Stomach (tissue), 8 donors: ENCODE measurements at regions not wholly inside any gene's neighbourhood (a gene's known extent, or its start where the extent isn't known, plus 50 kb on each side); places are given as distances from the start of the nearest gene placed in this dataset.
A peak's percentile ranks its signal among the peaks of the same experiment; 100 is the strongest.

ENCODE experiments used
- DNase-seq, 2 donors: peaks; one replicate each; pipeline versions ENCODE4 v3.0.0 to v3.0.0-alpha.2; 2013 to 2019
- H3K27ac ChIP-seq, 5 donors: fragments of 200-600 bp in 4 of 5; sonication (generic) in 4 of 5; one replicate each; pipeline ENCODE4 v1.5.1; 2013 to 2019; ENCODE audit warnings: mild to moderate bottlenecking in 1 of 5, moderate library complexity in 1 of 5
- H3K27me3 ChIP-seq, 3 donors: fragments of 200-600 bp; sonication (generic); one replicate each; pipeline ENCODE4 v1.5.1; 2017 to 2019; ENCODE audit warnings: mixed run types in 1 of 3
- H3K36me3 ChIP-seq, 4 donors: fragments of 200-600 bp; sonication (generic); 1 replicate in 3 of 4; 2 replicates in 1 of 4; pipeline ENCODE4 v1.5.1; 2016 to 2019
- H3K4me1 ChIP-seq, 4 donors: fragments of 200-600 bp; sonication (generic); one replicate each; pipeline ENCODE4 v1.5.1; 2016 to 2019
- H3K4me3 ChIP-seq, 4 donors: fragments of 200-600 bp; sonication (generic) in 3 of 4; one replicate each; pipeline ENCODE4 v1.5.1; 2016 to 2019; ENCODE audit warnings: mild to moderate bottlenecking in 1 of 4
- H3K9me3 ChIP-seq, 4 donors: fragments of 200-600 bp; sonication (generic); one replicate each; pipeline ENCODE4 v1.5.1; 2016 to 2019
- CTCF ChIP-seq, 7 experiments: fragments of 450-650 bp in 4 of 7; fragments of 200-600 bp in 3 of 7; sonication (generic) in 3 of 7; IDR thresholded peaks; one replicate each; pipeline ENCODE4 v1.5.1; 2016 to 2019; ENCODE audit warnings: antibody characterized with exemption in 7 of 7, control low read depth in 2 of 7, mild to moderate bottlenecking in 1 of 7
- EP300 ChIP-seq: sonication (generic); formaldehyde crosslinking; IDR thresholded peaks from one replicate; pipeline ENCODE4 v1.6.1; 2017; ENCODE audit warnings: antibody characterized with exemption
- POLR2A ChIP-seq, 4 donors: fragments of 450-650 bp; IDR thresholded peaks; one replicate each; pipeline ENCODE4 v1.6.1; 2016; ENCODE audit warnings: antibody characterized with exemption in 4 of 4, control low read depth in 2 of 4, mild to moderate bottlenecking in 1 of 4, moderate library complexity in 1 of 4
- POLR2AphosphoS5 ChIP-seq, 3 donors: sonication (generic); formaldehyde crosslinking; IDR thresholded peaks; one replicate each; pipeline ENCODE4 v1.6.1; 2016; ENCODE audit warnings: antibody characterized with exemption in 3 of 3
- WGBS, 5 donors: extraction: QIAGEN DNeasy Blood & Tissue Kit in 3 of 5; methylation state at CpG; one replicate each; pipeline versions ENCODE4 v1.1.5 to v1.1.7; 2013 to 2018; 5-methylcytosine and 5-hydroxymethylcytosine counted together
- intact Hi-C: fragments of 100-400 bp; cut with DNase I; formaldehyde crosslinking; loops from one replicate; pipeline ENCODE4 v1.15.1; 2023; ENCODE audit warnings: low total_unique reads
- donor health status: healthy with polysubstance abuse.
- donor health status: Bipolar disorder and iron deficiency.
- donor health status: healthy.

- H3K9me3 ChIP-seq, result no peaks in the 10 kb centered on the region
- intact Hi-C loops, result no loop called here
Observed at GRCh38 chr9:86865952-86866351, 81.4 kb downstream of the GAS1 start.

GRCh38 chr9:86860006-86860405 lies 87.3 kb downstream of the GAS1 start:
- no peaks in the 10 kb centered on the region for H3K9me3 ChIP-seq
- no peak for TF ChIP-seq CTCF (IDR thresholded peaks at IDR 0.05)
- no peak for TF ChIP-seq EP300
- TF ChIP-seq POLR2AphosphoS5 (IDR thresholded peaks at IDR 0.05), result no peak
- TF ChIP-seq POLR2A (IDR thresholded peaks at IDR 0.05), result no peak
- no peak overlapping the region for H3K4me3 ChIP-seq
- WGBS, 5 donors, result 37 to 70% (median 52%) methylated on average over 6 of the region's 6 CpGs
- intact Hi-C loops, result no loop called here
- H3K4me1 ChIP-seq, result peaks cover 0 to 8% (median 0%) of the 10 kb centered on the region in 4 donors
- H3K36me3 ChIP-seq, result no peaks in the 10 kb centered on the region
- DNase-seq, result peak in 1 of 2 donors; percentile 20
- H3K27ac ChIP-seq, result no peak overlapping the region
- H3K27me3 ChIP-seq, result no peaks in the 10 kb centered on the region

More at GRCh38 chr9:86865952-86866351, 81.4 kb downstream of the GAS1 start:
- WGBS, 5 donors, result 74 to 82% (median 79%) methylated on average over 2 of the region's 2 CpGs
- H3K27ac ChIP-seq, result no peak overlapping the region
- no peak for TF ChIP-seq POLR2AphosphoS5 (IDR thresholded peaks at IDR 0.05)
- TF ChIP-seq POLR2A (IDR thresholded peaks at IDR 0.05), result no peak
- TF ChIP-seq EP300, result no peak
- no peak for TF ChIP-seq CTCF (IDR thresholded peaks at IDR 0.05)
- H3K36me3 ChIP-seq, result no peaks in the 10 kb centered on the region
- no peak overlapping the region for H3K4me3 ChIP-seq
- DNase-seq, result no peak
- H3K4me1 ChIP-seq, result peaks cover 0 to 8% (median 3%) of the 10 kb centered on the region in 4 donors
- H3K27me3 ChIP-seq, result no peaks in the 10 kb centered on the region

- no peak overlapping the region for H3K4me3 ChIP-seq
- whole genome bisulfite sequencing, 5 donors, result 75 to 97% (median 85%) methylated on average over 3 of the region's 3 CpGs
- H3K9me3 ChIP-seq, result no peaks in the 10 kb centered on the region
- DNase-seq, result no peak
- peaks cover 0 to 8% (median 0%) of the 10 kb centered on the region in 4 donors for H3K4me1 ChIP-seq
- H3K36me3 ChIP-seq, result no peaks in the 10 kb centered on the region
- no peaks in the 10 kb centered on the region for H3K27me3 ChIP-seq
- TF ChIP-seq EP300 (no peak), POLR2AphosphoS5 (IDR thresholded peaks at IDR 0.05) (no peak)
- intact Hi-C loops, result no loop called here
- H3K27ac ChIP-seq, result no peak overlapping the region
Observed at GRCh38 chr9:86859056-86859455, 88.2 kb downstream of the GAS1 start.

- DNase-seq, result no peak
- no peaks in the 10 kb centered on the region for H3K9me3 ChIP-seq
- 72 to 84% (median 76%) methylated on average over 1 of the region's 1 CpG for WGBS, 5 donors
- peaks cover 0 to 8% (median 0%) of the 10 kb centered on the region in 4 donors for H3K4me1 ChIP-seq
- no peak overlapping the region for H3K4me3 ChIP-seq
- TF ChIP-seq EP300 (no peak), POLR2A (IDR thresholded peaks at IDR 0.05) (no peak), CTCF (IDR thresholded peaks at IDR 0.05) (no peak), POLR2AphosphoS5 (IDR thresholded peaks at IDR 0.05) (no peak)
- no peaks in the 10 kb centered on the region for H3K36me3 ChIP-seq
- H3K27ac ChIP-seq, result no peak overlapping the region
- intact Hi-C loops, result no loop called here
- no peaks in the 10 kb centered on the region for H3K27me3 ChIP-seq
Observed at GRCh38 chr9:86858009-86858408, 89.3 kb downstream of the GAS1 start.

GRCh38 chr9:86856259-86856658 lies 91.0 kb downstream of the GAS1 start:
- intact Hi-C loops, result no loop called here

More at GRCh38 chr9:86856259-86856658, 91.0 kb downstream of the GAS1 start:
- DNase-seq, result no peak
- Histone ChIP-seq H3K9me3 (no peaks in the 10 kb centered on the region), H3K27me3 (no peaks in the 10 kb centered on the region), H3K4me3 (no peak overlapping the region), H3K27ac (no peak overlapping the region), H3K36me3 (no peaks in the 10 kb centered on the region), H3K4me1 (peaks cover 0 to 8% (median 0%) of the 10 kb centered on the region in 4 donors)
- no peak for TF ChIP-seq POLR2A (IDR thresholded peaks at IDR 0.05)
- no peak for TF ChIP-seq CTCF (IDR thresholded peaks at IDR 0.05)
- 71 to 85% (median 76%) methylated on average over 3 of the region's 3 CpGs for WGBS, 5 donors
